ENCODE measurements at regions not wholly inside any gene's neighbourhood (a gene's known extent, or its start where the extent isn't known, plus 50 kb on each side); places are given as distances from the start of the nearest gene placed in this dataset.

DNA sequence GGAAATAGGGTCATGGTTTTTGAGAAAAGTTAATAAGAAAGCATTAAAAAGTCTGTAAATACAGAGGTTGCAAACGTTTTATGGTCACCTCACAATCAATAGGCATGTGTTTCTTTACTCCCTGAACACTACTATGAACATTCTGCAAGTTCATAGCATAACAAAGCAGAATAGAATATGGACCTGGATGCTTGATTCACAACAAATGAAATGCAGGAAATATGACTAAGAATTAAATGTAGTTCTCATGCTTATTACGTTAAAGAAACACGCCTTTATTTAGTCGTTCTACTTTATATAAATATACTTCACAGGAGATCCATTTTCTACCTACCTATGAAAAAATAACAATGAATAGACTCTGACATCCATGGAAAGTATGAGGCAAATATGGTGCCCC lies 344.0 kb downstream of the KCTD12 start:
- H3K4me1 Mint-ChIP-seq, result no peaks in the 10 kb centered on the region
- H3K27ac Mint-ChIP-seq, result no peak overlapping the region
- no peaks in the 10 kb centered on the region for H3K36me3 Mint-ChIP-seq
- no peak overlapping the region for H3K4me3 Mint-ChIP-seq
- no peaks in the 10 kb centered on the region for H3K27me3 Mint-ChIP-seq
- ATAC-seq, result no peak
- peaks cover 8% of the 10 kb centered on the region for H3K9me3 Mint-ChIP-seq

DNA sequence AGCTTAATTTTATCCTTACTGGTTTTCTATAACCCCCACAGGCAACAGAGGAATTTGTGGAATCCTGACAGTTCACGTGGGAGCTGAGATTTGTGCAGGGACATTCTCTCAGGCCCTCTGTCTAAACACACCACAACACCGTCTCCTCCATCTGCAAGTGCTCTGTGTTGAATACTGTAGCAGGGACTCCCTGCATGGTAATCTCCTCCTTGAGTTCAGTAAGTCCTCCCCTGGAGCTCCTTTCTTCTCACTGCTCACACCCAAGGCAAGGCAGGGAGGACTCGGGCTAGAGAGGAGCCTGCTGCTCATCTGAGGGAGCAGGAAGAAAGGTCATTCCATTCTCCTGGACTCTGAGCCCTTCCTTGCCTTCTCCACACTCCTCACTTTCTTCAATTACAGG lies 348.2 kb downstream of the KCTD12 start:
- H3K36me3 Mint-ChIP-seq, result no peaks in the 10 kb centered on the region
- H3K9me3 Mint-ChIP-seq, result peaks cover 2% of the 10 kb centered on the region
- H3K4me1 Mint-ChIP-seq, result no peaks in the 10 kb centered on the region
- H3K27ac Mint-ChIP-seq, result no peak overlapping the region
- no peak overlapping the region for H3K4me3 Mint-ChIP-seq
- ATAC-seq, result peak; percentile 16
- no peaks in the 10 kb centered on the region for H3K27me3 Mint-ChIP-seq

DNA sequence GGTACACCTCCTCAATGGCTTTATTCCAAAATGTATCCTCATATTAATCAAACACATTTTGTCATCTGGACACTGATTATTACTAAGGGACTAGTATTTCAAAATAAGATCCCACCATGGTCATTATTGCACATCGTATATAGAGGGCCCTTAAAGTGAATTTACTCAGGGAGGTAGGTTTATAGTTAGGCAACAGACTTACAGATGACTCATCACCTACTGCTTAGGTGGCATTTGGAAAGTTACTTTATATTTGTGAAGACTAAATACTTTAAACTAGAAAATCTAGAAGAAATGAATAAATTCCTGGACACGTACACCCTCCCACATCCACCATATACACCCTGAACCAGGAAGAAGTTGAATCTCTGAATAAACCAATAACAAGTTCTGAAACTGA lies 353.0 kb downstream of the KCTD12 start:
- ATAC-seq, result no peak
- no peaks in the 10 kb centered on the region for H3K36me3 Mint-ChIP-seq
- no peak overlapping the region for H3K27ac Mint-ChIP-seq
- H3K4me3 Mint-ChIP-seq, result no peak overlapping the region
- H3K4me1 Mint-ChIP-seq, result no peaks in the 10 kb centered on the region
- no peaks in the 10 kb centered on the region for H3K9me3 Mint-ChIP-seq
- no peaks in the 10 kb centered on the region for H3K27me3 Mint-ChIP-seq

DNA sequence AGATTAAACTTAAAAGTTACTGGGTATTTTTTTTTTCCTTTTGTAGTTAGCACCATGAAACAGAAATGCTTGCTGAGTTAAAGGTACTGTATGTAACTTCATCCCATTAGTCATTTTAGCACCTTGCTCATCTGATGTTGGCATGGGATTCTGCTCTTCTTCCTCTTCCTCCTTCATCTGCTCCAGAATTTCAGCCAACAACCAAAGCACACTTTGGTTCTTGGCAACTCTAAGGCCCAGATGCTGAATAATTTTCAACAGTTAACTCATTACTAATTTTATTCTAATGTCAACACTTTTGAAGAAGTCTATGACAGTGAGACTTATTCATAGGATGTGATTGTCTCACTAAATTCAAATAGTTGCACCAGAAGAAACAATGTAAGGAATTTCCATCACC lies 359.2 kb downstream of the KCTD12 start:
- no peaks in the 10 kb centered on the region for H3K36me3 Mint-ChIP-seq
- no peak for ATAC-seq
- H3K4me3 Mint-ChIP-seq, result no peak overlapping the region
- no peaks in the 10 kb centered on the region for H3K4me1 Mint-ChIP-seq
- no peaks in the 10 kb centered on the region for H3K27me3 Mint-ChIP-seq
- H3K9me3 Mint-ChIP-seq, result no peaks in the 10 kb centered on the region
- H3K27ac Mint-ChIP-seq, result no peak overlapping the region

DNA sequence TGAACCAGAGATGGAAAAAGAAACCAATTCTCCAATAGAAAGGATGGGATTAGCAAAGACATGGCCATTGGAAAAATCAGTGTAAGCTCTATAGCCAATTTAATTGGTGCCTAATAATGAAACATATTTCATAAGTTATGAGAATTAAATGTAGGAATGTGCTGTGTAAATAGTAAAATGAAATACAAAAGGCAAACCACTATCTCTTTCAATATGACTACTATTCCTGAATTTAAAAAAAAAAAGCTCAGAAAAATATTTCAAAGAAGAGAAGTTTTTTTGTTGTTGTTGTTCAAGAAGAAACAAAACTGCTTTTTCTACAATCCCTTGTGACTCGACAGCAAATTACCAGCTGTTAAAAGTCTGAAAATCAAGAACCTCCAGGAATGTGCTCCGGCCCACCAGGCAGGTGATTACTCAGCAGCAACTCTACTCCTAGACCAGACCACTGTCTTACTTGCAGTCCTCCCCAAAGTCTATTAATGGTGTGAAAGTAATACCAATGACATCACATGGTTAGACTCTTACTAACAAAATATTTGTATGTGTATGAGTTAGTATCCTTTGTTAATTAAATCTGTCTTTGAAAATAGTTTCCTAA lies 362.4 kb downstream of the KCTD12 start:
- Mint-ChIP-seq H3K4me3 (no peak overlapping the region), H3K27ac (no peak overlapping the region), H3K9me3 (no peaks in the 10 kb centered on the region), H3K27me3 (no peaks in the 10 kb centered on the region), H3K4me1 (no peaks in the 10 kb centered on the region), H3K36me3 (no peaks in the 10 kb centered on the region)
- ATAC-seq, result no peak

DNA sequence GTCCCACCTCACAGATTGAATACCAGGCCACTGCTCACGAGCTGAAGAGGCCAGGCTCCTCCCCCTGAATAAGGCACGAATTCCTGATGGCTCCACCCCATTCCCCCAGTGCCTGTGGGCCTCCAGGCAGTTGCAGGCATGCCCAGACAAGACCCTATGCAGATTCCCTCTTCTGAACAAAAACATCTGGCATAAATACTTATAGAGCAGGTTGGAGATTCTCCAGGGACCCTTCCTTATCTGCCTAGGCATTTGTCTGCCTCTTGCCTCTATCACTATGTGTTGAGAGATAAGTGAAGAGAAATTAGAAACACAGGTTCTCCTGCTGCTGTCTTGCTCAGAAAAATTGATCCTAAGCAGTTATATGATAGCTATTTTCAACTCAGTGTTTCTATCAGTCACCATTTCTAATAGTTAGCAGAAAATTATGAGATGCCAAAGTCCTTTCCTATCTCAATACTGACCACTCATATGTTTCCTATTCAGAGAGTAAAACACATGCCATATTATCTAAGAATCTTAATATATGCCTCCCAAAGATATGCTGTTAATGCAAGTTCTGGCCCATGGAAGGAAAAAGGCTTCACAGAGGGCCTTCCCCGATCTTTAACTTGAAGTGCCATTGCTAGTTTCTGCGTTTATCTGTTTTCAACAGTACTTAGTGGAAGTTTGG lies 364.0 kb downstream of the KCTD12 start:
- H3K27me3 Mint-ChIP-seq, result no peaks in the 10 kb centered on the region
- no peaks in the 10 kb centered on the region for H3K36me3 Mint-ChIP-seq
- H3K4me3 Mint-ChIP-seq, result no peak overlapping the region
- H3K27ac Mint-ChIP-seq, result no peak overlapping the region
- no peak for ATAC-seq
- no peaks in the 10 kb centered on the region for H3K9me3 Mint-ChIP-seq
- H3K4me1 Mint-ChIP-seq, result no peaks in the 10 kb centered on the region

DNA sequence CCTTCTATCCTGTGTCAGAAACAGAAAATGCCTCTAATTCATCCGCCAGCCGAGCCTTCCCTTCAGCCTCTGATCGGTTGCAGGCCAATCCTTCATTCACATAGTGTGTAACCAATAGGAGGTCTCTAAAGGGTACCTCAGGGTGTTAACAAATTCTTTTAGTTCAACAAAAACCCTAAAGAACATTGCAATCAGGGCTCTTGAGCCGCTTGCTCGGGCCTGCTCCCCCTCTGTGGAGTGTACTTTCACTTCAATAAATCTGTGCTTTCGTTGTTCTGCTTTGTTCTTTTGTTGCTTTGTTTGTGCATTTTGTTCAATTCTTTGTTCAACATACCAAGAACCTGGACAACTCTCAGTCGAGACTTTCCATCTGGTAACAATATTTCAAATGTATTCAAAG lies 366.5 kb downstream of the KCTD12 start:
- Mint-ChIP-seq H3K4me3 (no peak overlapping the region), H3K36me3 (no peaks in the 10 kb centered on the region), H3K9me3 (no peaks in the 10 kb centered on the region), H3K27me3 (no peaks in the 10 kb centered on the region), H3K27ac (no peak overlapping the region), H3K4me1 (no peaks in the 10 kb centered on the region)
- no peak for ATAC-seq

DNA sequence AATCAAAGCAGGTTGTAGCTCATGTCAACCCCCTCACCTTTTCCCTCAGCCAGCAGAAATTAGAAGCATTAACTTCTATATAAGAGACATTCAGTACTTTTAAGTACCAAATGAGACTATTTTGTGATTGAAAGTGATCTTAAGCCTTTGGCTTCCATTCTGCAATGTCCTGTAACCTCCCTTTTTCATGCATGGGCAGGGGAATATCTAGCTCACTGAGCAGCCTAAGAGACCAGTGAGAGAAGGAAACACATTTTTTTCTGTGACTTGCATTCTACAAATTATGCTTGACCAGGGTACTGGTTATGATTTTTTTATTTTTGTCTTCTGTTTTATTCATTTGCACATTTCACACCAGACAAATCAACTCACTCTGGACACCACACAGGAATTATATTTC lies 369.6 kb downstream of the KCTD12 start:
- Mint-ChIP-seq H3K27ac (no peak overlapping the region), H3K4me1 (no peaks in the 10 kb centered on the region), H3K9me3 (no peaks in the 10 kb centered on the region), H3K36me3 (no peaks in the 10 kb centered on the region), H3K27me3 (no peaks in the 10 kb centered on the region), H3K4me3 (no peak overlapping the region)
- no peak for ATAC-seq

DNA sequence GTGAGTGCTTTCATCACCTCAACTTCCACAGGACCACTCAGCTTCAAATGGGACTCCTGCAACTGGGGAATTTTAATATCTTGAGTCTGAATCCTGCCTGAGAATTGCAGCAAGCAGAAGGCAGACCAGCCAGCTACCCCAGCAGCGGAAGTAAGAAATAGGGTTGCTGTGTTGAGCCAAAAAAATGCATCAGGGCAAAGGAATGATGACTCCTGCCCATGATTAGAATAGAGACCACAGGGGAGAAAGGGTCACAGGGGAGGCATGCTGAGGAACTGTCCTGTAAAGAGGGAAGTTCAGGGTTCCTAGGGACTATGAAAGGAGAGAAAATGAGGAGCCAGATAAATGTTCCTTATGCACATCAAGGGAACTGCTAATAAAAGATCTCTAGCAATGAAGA lies 370.2 kb downstream of the KCTD12 start:
- Mint-ChIP-seq H3K4me1 (no peaks in the 10 kb centered on the region), H3K27ac (no peak overlapping the region), H3K9me3 (no peaks in the 10 kb centered on the region), H3K36me3 (no peaks in the 10 kb centered on the region), H3K4me3 (no peak overlapping the region), H3K27me3 (no peaks in the 10 kb centered on the region)
- no peak for ATAC-seq

DNA sequence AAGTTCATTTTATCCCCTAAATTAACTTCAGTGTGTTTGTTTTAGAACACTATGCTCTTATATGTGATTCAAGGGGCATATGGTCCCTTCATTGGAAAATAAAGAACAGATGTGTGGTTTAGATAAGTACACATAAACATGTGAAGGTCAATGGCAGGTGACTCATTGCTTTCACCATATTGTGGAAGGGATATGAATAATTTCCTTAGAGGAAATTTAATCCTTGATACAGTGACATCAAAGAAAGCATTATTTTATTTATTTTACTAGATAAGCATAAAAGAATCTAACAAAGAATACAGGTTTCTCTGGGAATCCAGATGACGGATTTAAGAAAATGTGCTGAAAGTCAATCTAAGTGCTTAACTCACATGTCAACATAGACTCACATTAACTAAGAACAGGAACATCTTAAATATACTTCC lies 373.5 kb downstream of the KCTD12 start:
- Mint-ChIP-seq H3K36me3 (no peaks in the 10 kb centered on the region), H3K4me3 (no peak overlapping the region), H3K27ac (no peak overlapping the region), H3K9me3 (no peaks in the 10 kb centered on the region), H3K27me3 (no peaks in the 10 kb centered on the region), H3K4me1 (no peaks in the 10 kb centered on the region)
- no peak for ATAC-seq

DNA sequence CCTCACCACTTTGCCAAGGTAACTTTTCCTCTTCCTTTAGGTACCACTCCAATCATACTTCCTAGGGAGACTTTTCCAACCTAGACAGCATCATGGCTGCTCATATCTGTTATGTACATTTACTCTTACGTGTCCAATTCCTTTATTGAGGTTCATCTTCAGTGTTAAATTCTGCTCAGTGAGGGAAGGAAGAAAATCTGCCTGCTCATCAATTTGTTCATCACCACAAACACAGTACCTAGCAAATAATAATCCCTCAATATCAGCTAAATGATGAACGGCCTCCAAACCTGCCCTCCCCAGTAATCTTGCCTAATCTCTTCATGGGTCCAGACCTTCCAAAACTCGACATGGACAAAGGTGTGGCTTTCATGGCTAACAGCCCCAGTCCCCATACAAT lies 380.8 kb downstream of the KCTD12 start:
- Mint-ChIP-seq H3K36me3 (no peaks in the 10 kb centered on the region), H3K9me3 (peaks cover 3% of the 10 kb centered on the region), H3K4me1 (no peaks in the 10 kb centered on the region), H3K4me3 (no peak overlapping the region), H3K27ac (no peak overlapping the region), H3K27me3 (no peaks in the 10 kb centered on the region)
- ATAC-seq, result no peak

DNA sequence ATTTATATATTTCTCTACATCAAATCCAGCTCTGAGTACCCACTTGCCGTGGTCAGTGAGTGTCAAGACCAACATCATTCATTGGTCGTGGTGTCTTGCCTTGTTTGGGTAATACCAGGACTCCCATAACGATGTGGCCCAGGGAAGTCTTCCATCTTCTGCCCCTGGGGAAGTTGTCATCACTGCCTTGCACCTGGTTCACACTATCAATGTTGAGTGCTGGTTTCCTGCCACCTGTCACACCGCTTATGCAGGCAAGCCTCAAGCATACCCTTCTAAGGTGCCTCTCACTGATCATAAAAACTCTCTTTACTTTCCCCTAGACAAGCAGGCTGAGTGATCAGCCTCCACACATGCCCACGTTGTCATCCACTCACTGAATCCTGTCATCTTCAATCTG lies 382.4 kb downstream of the KCTD12 start:
- peaks cover 3% of the 10 kb centered on the region for H3K9me3 Mint-ChIP-seq
- H3K27ac Mint-ChIP-seq, result no peak overlapping the region
- H3K27me3 Mint-ChIP-seq, result no peaks in the 10 kb centered on the region
- H3K4me3 Mint-ChIP-seq, result no peak overlapping the region
- H3K4me1 Mint-ChIP-seq, result no peaks in the 10 kb centered on the region
- H3K36me3 Mint-ChIP-seq, result no peaks in the 10 kb centered on the region
- no peak for ATAC-seq

DNA sequence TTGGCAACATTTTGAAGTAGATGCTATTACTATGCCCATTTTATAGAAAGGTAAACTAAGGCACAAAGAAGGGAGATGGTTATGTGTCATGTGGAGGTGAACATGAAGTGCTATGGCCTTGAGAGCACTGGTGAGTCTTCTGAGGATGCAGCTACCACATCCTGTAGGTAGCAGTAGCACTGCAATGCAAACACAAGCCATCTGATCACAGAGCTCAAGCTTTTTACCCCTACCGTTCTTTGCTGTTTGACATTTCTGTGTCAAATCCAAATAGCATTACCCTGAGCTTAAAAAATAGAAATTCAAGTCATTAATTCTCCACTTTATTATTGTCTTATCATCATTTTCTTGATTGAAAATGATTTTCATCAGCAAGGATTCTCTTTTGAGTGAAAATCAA lies 382.9 kb downstream of the KCTD12 start:
- no peak for ATAC-seq
- H3K9me3 Mint-ChIP-seq, result peaks cover 3% of the 10 kb centered on the region
- no peaks in the 10 kb centered on the region for H3K36me3 Mint-ChIP-seq
- H3K27me3 Mint-ChIP-seq, result no peaks in the 10 kb centered on the region
- H3K27ac Mint-ChIP-seq, result no peak overlapping the region
- H3K4me3 Mint-ChIP-seq, result no peak overlapping the region
- H3K4me1 Mint-ChIP-seq, result no peaks in the 10 kb centered on the region

DNA sequence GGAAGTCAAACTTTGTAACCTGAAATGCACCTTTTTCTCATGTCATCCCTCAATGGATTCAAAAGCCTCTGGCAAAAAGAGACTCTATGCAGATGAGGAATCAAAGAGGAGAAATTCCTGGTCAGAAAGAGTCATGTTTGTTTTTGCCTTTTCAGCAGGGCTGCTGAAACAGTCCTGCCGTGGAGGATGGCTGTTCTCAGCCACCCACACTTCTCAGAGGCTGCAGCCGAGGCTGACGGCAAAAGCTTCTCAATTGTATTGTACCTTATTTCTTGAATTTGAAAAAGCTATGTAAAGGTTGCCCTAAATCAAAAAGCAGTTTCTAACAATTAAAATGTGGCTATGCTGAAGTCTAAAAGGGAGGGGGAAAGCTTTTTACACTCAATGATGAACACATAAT lies 385.3 kb downstream of the KCTD12 start:
- no peak overlapping the region for H3K4me3 Mint-ChIP-seq
- H3K27ac Mint-ChIP-seq, result no peak overlapping the region
- no peak for ATAC-seq
- no peaks in the 10 kb centered on the region for H3K27me3 Mint-ChIP-seq
- H3K4me1 Mint-ChIP-seq, result no peaks in the 10 kb centered on the region
- H3K9me3 Mint-ChIP-seq, result peaks cover 3% of the 10 kb centered on the region
- no peaks in the 10 kb centered on the region for H3K36me3 Mint-ChIP-seq

DNA sequence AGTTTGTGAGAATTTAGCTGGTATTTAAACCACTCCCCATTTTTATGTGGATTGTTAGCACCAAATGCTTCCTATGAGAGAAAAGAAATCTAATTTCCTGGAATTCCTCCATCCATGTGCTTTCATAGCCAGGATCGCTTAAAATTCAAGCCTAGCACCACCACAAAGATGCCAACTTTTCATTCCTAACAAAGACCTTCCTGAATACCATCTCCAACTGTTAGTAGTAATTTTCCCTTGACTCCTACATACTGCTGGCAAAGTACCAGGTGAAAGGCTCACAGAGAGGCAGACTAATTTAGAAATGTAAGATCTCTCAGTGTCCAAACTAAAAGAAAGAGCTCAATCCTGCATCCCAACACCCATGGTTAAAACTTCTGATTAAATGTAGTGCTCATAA lies 386.3 kb downstream of the KCTD12 start:
- H3K4me1 Mint-ChIP-seq, result no peaks in the 10 kb centered on the region
- no peak overlapping the region for H3K27ac Mint-ChIP-seq
- H3K36me3 Mint-ChIP-seq, result no peaks in the 10 kb centered on the region
- ATAC-seq, result no peak
- no peak overlapping the region for H3K4me3 Mint-ChIP-seq
- no peaks in the 10 kb centered on the region for H3K9me3 Mint-ChIP-seq
- no peaks in the 10 kb centered on the region for H3K27me3 Mint-ChIP-seq

DNA sequence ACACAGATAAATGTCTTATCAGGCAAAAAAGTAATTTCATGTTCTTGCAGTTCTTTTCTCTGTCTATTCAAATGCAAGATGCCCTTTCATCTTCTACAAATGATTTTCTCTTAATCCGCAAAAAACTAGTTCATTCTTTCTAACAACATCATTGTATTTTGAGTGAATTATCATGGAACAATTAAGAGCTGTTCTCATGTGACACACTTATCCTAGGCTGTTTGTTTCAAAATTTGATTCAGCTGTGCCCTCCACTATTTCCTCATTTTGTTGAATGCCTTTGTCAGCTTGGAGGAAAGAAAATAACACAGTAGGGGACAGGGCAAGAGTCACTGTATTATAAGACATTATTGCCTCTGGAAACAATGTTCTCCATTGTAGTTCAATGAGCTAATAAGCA lies 396.9 kb downstream of the KCTD12 start:
- Mint-ChIP-seq H3K9me3 (no peaks in the 10 kb centered on the region), H3K27me3 (peaks cover 14% of the 10 kb centered on the region), H3K4me3 (no peak overlapping the region), H3K4me1 (no peaks in the 10 kb centered on the region), H3K27ac (no peak overlapping the region), H3K36me3 (no peaks in the 10 kb centered on the region)
- ATAC-seq, result no peak
